Tibial artery (tissue), 4 donors: ENCODE measurements at regions not wholly inside any gene's neighbourhood (a gene's known extent, or its start where the extent isn't known, plus 50 kb on each side); places are given as distances from the start of the nearest gene placed in this dataset.

Source experiments
- DNase-seq, 2 donors: peaks; one replicate each; pipeline ENCODE4 v3.0.0-alpha.2; 2019
- H3K27ac ChIP-seq, 2 donors: fragments of 200-600 bp; sonication (generic) in 1 of 2; 1 replicate in 1 of 2; 2 replicates in 1 of 2; pipeline ENCODE4 v1.5.1; 2018 to 2019; ENCODE audit warnings: mild to moderate bottlenecking in 1 of 2
- H3K27me3 ChIP-seq, 2 donors: fragments of 200-600 bp; sonication (generic) in 1 of 2; one replicate each; pipeline versions ENCODE4 v1.5.1 to v1.6.0; 2016 to 2019
- H3K36me3 ChIP-seq, 3 donors: fragments of 200-600 bp; sonication (generic) in 2 of 3; one replicate each; pipeline ENCODE4 v1.5.1; 2016 to 2019; ENCODE audit warnings: mild to moderate bottlenecking in 2 of 3
- H3K4me1 ChIP-seq, 4 donors: fragments of 200-600 bp; sonication (generic) in 2 of 4; 1 replicate in 3 of 4; 2 replicates in 1 of 4; pipeline ENCODE4 v1.5.1; 2016 to 2019
- H3K4me3 ChIP-seq, 2 donors: fragments of 200-600 bp; sonication (generic) in 1 of 2; 1 replicate in 1 of 2; 2 replicates in 1 of 2; pipeline ENCODE4 v1.5.1; 2018 to 2019; ENCODE audit warnings: mild to moderate bottlenecking in 2 of 2
- H3K9me3 ChIP-seq, 3 donors: fragments of 200-600 bp; sonication (generic) in 1 of 3; one replicate each; pipeline ENCODE4 v1.5.1; 2016 to 2019
- CTCF ChIP-seq, 2 experiments: fragments of 200-600 bp in 1 of 2; fragments of 450-650 bp in 1 of 2; IDR thresholded peaks; one replicate each; pipeline ENCODE4 v1.5.1; 2017 to 2019; ENCODE audit warnings: antibody characterized with exemption in 2 of 2, mild to moderate bottlenecking in 1 of 2, moderate library complexity in 1 of 2
- intact Hi-C: fragments of 100-400 bp; cut with DNase I; formaldehyde crosslinking; loops from one replicate; pipeline ENCODE4 v1.15.0; 2023; ENCODE audit warnings: low total_unique reads

GRCh38 chr11:112355726-112356125, 95.1 kb upstream of the PLET1 start:
- no peak for DNase-seq
- no peaks in the 10 kb centered on the region for H3K36me3 ChIP-seq
- H3K27ac ChIP-seq, result no peak overlapping the region
- no peaks in the 10 kb centered on the region for H3K9me3 ChIP-seq
- no peaks in the 10 kb centered on the region for H3K27me3 ChIP-seq
- H3K4me1 ChIP-seq, result no peaks in the 10 kb centered on the region
- intact Hi-C loops, result no loop called here
- no peak for TF ChIP-seq CTCF (IDR thresholded peaks at IDR 0.05)
- H3K4me3 ChIP-seq, result no peak overlapping the region

GRCh38 chr11:112357488-112357887, 96.8 kb upstream of the PLET1 start:
- no peaks in the 10 kb centered on the region for H3K9me3 ChIP-seq

GRCh38 chr11:112361396-112361795, 100.7 kb upstream of the PLET1 start:
- intact Hi-C loops, result no loop called here
- no peaks in the 10 kb centered on the region for H3K4me1 ChIP-seq
- peaks cover 0 to 9% (median 0%) of the 10 kb centered on the region in 3 donors for H3K36me3 ChIP-seq
- no peak for DNase-seq
- H3K9me3 ChIP-seq, result no peaks in the 10 kb centered on the region
- no peak overlapping the region for H3K4me3 ChIP-seq
- no peak overlapping the region for H3K27ac ChIP-seq
- H3K27me3 ChIP-seq, result no peaks in the 10 kb centered on the region
- TF ChIP-seq CTCF (IDR thresholded peaks at IDR 0.05), result no peak

More at GRCh38 chr11:112357488-112357887, 96.8 kb upstream of the PLET1 start:
- Histone ChIP-seq H3K36me3 (no peaks in the 10 kb centered on the region), H3K4me1 (no peaks in the 10 kb centered on the region), H3K4me3 (no peak overlapping the region), H3K27ac (no peak overlapping the region), H3K27me3 (no peaks in the 10 kb centered on the region)
- no peak for TF ChIP-seq CTCF (IDR thresholded peaks at IDR 0.05)
- intact Hi-C loops, result no loop called here
- DNase-seq, result no peak

GRCh38 chr11:112363527-112363926, 102.9 kb upstream of the PLET1 start:
- Histone ChIP-seq H3K27ac (no peak overlapping the region), H3K4me1 (no peaks in the 10 kb centered on the region), H3K9me3 (no peaks in the 10 kb centered on the region), H3K27me3 (no peaks in the 10 kb centered on the region), H3K4me3 (no peak overlapping the region), H3K36me3 (peaks cover 0 to 19% (median 10%) of the 10 kb centered on the region in 3 donors)
- intact Hi-C loops, result no loop called here
- DNase-seq, result no peak
- no peak for TF ChIP-seq CTCF (IDR thresholded peaks at IDR 0.05)

GRCh38 chr11:112364962-112365481, 104.4 kb upstream of the PLET1 start:
- intact Hi-C loops, result no loop called here
- peaks cover 0 to 19% (median 10%) of the 10 kb centered on the region in 3 donors for H3K36me3 ChIP-seq

More at GRCh38 chr11:112364962-112365481, 104.4 kb upstream of the PLET1 start:
- Histone ChIP-seq H3K9me3 (no peaks in the 10 kb centered on the region), H3K27ac (no peak overlapping the region), H3K4me1 (no peaks in the 10 kb centered on the region), H3K27me3 (no peaks in the 10 kb centered on the region), H3K4me3 (no peak overlapping the region)
- DNase-seq, result no peak
- TF ChIP-seq CTCF (IDR thresholded peaks at IDR 0.05), result no peak
